K562 (cell line): ENCODE measurements at regions not wholly inside any gene's neighbourhood (a gene's known extent, or its start where the extent isn't known, plus 50 kb on each side); places are given as distances from the start of the nearest gene placed in this dataset.

Experiments used
- CBX3 ChIP-seq, 2 experiments: IDR thresholded peaks; 1 replicate in 1 of 2; 2 replicates in 1 of 2; pipeline ENCODE4 v1.6.1; 2012; ENCODE audit warnings: inconsistent platforms in 2 of 2, low read length in 2 of 2, borderline replicate concordance in 1 of 2, control low read depth in 1 of 2
- FOXA3 ChIP-seq, 2 experiments: fragments of 450-650 bp in 1 of 2; sonication (generic) in 1 of 2; formaldehyde crosslinking; IDR thresholded peaks in 1 of 2; conservative IDR thresholded peaks in 1 of 2; 2 replicates each; pipeline versions ENCODE4 v1.4.0 to v1.8.0; 2020 to 2022; ENCODE audit warnings: mild to moderate bottlenecking in 2 of 2, missing genetic modification reagents in 1 of 2
- JUNB ChIP-seq: fragments of 450-650 bp; formaldehyde crosslinking; conservative IDR thresholded peaks from 2 replicates; pipeline ENCODE4 v1.4.0; 2020; ENCODE audit warnings: mild to moderate bottlenecking
- MTF1 ChIP-seq: fragments of 250-450 bp; sonication (Bioruptor Pico); IDR thresholded peaks from 2 replicates; pipeline ENCODE4 v1.9.0; 2021; ENCODE audit warnings: moderate library complexity, mild to moderate bottlenecking, inconsistent platforms, borderline replicate concordance
- NFE2 ChIP-seq: IDR thresholded peaks from 2 replicates; pipeline ENCODE4 v1.6.1; 2014; ENCODE audit warnings: antibody characterized with exemption, low read depth
- PHF20 ChIP-seq: fragments of 450-650 bp; IDR thresholded peaks from 2 replicates; pipeline ENCODE4 v1.6.1; 2018; ENCODE audit not compliant: partially characterized antibody
- RBM39 ChIP-seq: fragments of 200-400 bp; formaldehyde crosslinking; optimal IDR thresholded peaks from 2 replicates; pipeline ENCODE3; 2018; ENCODE audit warnings: low read depth, low read length
- SIRT6 ChIP-seq: IDR thresholded peaks from one replicate; pipeline ENCODE4 v1.6.1; 2012; ENCODE audit warnings: low read depth, mild to moderate bottlenecking, control low read depth, inconsistent platforms, low read length, moderate library complexity
- ZC3H4 ChIP-seq: sonication (generic); formaldehyde crosslinking; IDR thresholded peaks from 2 replicates; pipeline ENCODE4 v1.9.0; 2021; ENCODE audit warnings: missing genetic modification reagents, borderline replicate concordance
- TF ChIP-seq, protein P1 (sequence below): fragments of 450-650 bp; IDR thresholded peaks from 2 replicates; pipeline ENCODE4 v1.6.1; 2017; ENCODE audit warnings: antibody characterized with exemption, mild to moderate bottlenecking
- TF ChIP-seq, protein P2 (sequence below): sonication (generic); formaldehyde crosslinking; IDR thresholded peaks from 2 replicates; pipeline ENCODE4 v1.8.1; 2023; ENCODE audit warnings: missing genetic modification reagents, mild to moderate bottlenecking, borderline replicate concordance
- TF ChIP-seq, protein P3 (sequence below), 2 experiments: fragments of 200-800 bp in 1 of 2; sonication (Bioruptor generic) in 1 of 2; sonication (generic) in 1 of 2; formaldehyde crosslinking in 1 of 2; IDR thresholded peaks in 1 of 2; conservative IDR thresholded peaks in 1 of 2; 2 replicates each; pipeline versions ENCODE4 v1.5.0 to v1.6.1; 2016 to 2020; ENCODE audit warnings: missing compliant biosample characterization in 1 of 2, missing genetic modification characterization in 1 of 2, missing genetic modification reagents in 1 of 2
- TF ChIP-seq, protein P4 (sequence below): fragments of 450-650 bp; formaldehyde crosslinking; IDR thresholded peaks from 2 replicates; pipeline ENCODE4 v1.4.0; 2022; ENCODE audit warnings: missing genetic modification characterization

DNA sequence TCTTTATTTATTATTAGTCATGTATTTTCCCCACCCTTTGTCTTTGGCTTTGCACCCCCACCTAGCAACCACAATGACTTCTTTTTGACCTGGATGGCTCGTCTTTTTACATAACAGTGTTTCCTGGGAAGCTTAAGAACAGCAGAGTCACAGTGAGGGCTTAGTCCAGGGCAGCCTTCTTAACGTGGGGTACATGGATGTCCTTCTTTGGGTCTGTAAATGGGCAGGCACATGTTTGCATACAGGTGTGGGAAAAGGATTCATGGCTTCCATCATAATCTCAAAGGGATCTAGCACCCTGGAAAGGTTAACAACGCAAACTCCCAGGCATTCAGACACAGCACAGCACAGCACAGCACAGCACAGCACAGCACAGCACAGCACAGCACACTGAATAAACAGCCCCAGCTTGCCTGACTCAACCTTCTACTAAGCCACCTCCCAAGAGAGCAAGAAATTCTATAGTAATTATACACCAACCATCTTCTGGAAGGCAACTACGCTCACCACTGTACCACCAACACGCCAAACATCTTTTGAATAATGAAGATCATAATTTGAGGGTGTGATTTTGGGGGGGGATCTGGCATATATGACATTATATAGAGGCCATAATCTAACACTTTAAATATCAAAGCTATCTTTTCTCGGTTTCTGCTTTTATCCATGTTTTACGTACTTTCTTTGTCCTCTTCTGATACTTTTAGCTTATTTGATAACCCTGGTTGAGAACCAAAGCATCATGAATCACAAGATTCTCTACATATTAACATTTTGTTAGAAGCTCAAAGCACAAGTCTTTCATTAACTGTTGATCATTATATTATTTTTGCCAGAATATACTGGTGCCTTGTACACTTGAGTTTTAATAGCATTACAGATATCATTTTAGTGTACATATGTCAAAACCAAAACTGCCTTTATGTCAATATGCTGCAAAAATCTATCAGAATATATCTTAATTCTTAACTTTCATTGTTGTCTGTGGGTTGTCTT is 177.2 kb upstream of the KLF14 start (continued):
- TF ChIP-seq, protein P1, sequence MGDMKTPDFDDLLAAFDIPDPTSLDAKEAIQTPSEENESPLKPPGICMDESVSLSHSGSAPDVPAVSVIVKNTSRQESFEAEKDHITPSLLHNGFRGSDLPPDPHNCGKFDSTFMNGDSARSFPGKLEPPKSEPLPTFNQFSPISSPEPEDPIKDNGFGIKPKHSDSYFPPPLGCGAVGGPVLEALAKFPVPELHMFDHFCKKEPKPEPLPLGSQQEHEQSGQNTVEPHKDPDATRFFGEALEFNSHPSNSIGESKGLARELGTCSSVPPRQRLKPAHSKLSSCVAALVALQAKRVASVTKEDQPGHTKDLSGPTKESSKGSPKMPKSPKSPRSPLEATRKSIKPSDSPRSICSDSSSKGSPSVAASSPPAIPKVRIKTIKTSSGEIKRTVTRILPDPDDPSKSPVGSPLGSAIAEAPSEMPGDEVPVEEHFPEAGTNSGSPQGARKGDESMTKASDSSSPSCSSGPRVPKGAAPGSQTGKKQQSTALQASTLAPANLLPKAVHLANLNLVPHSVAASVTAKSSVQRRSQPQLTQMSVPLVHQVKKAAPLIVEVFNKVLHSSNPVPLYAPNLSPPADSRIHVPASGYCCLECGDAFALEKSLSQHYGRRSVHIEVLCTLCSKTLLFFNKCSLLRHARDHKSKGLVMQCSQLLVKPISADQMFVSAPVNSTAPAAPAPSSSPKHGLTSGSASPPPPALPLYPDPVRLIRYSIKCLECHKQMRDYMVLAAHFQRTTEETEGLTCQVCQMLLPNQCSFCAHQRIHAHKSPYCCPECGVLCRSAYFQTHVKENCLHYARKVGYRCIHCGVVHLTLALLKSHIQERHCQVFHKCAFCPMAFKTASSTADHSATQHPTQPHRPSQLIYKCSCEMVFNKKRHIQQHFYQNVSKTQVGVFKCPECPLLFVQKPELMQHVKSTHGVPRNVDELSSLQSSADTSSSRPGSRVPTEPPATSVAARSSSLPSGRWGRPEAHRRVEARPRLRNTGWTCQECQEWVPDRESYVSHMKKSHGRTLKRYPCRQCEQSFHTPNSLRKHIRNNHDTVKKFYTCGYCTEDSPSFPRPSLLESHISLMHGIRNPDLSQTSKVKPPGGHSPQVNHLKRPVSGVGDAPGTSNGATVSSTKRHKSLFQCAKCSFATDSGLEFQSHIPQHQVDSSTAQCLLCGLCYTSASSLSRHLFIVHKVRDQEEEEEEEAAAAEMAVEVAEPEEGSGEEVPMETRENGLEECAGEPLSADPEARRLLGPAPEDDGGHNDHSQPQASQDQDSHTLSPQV = no peak
- TF ChIP-seq PHF20 (no peak), ZC3H4 (CRISPR knock-in tag) (0 out of 2 replicates have a peak, but pooled peaks have one; percentile 44), RBM39 (no peak), FOXA3 (CRISPR knock-in tag; conservative IDR thresholded peaks at IDR 0.05 in 1 of 2, IDR thresholded peaks at IDR 0.05 in 1 of 2) (peak in 1 of 2 experiments; percentile 46; a peak in 1 of 4 replicates), MTF1 (CRISPR knock-in tag) (no peak), JUNB (CRISPR knock-in tag) (no peak), NFE2 (peak; percentile 43), CBX3 (IDR thresholded peaks at IDR 0.05; ENCODE audit: borderline replicate concordance in 1 of 2, low read length in 2 of 2) (0 out of 3 replicates have a peak, but pooled peaks of 1 of the 2 experiments have one; percentile 45), SIRT6 (no peak)
- TF ChIP-seq, protein P2, sequence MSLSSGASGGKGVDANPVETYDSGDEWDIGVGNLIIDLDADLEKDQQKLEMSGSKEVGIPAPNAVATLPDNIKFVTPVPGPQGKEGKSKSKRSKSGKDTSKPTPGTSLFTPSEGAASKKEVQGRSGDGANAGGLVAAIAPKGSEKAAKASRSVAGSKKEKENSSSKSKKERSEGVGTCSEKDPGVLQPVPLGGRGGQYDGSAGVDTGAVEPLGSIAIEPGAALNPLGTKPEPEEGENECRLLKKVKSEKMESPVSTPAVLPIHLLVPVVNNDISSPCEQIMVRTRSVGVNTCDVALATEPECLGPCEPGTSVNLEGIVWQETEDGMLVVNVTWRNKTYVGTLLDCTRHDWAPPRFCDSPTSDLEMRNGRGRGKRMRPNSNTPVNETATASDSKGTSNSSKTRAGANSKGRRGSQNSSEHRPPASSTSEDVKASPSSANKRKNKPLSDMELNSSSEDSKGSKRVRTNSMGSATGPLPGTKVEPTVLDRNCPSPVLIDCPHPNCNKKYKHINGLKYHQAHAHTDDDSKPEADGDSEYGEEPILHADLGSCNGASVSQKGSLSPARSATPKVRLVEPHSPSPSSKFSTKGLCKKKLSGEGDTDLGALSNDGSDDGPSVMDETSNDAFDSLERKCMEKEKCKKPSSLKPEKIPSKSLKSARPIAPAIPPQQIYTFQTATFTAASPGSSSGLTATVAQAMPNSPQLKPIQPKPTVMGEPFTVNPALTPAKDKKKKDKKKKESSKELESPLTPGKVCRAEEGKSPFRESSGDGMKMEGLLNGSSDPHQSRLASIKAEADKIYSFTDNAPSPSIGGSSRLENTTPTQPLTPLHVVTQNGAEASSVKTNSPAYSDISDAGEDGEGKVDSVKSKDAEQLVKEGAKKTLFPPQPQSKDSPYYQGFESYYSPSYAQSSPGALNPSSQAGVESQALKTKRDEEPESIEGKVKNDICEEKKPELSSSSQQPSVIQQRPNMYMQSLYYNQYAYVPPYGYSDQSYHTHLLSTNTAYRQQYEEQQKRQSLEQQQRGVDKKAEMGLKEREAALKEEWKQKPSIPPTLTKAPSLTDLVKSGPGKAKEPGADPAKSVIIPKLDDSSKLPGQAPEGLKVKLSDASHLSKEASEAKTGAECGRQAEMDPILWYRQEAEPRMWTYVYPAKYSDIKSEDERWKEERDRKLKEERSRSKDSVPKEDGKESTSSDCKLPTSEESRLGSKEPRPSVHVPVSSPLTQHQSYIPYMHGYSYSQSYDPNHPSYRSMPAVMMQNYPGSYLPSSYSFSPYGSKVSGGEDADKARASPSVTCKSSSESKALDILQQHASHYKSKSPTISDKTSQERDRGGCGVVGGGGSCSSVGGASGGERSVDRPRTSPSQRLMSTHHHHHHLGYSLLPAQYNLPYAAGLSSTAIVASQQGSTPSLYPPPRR (CRISPR knock-in tag) = no peak
- TF ChIP-seq, protein P3, sequence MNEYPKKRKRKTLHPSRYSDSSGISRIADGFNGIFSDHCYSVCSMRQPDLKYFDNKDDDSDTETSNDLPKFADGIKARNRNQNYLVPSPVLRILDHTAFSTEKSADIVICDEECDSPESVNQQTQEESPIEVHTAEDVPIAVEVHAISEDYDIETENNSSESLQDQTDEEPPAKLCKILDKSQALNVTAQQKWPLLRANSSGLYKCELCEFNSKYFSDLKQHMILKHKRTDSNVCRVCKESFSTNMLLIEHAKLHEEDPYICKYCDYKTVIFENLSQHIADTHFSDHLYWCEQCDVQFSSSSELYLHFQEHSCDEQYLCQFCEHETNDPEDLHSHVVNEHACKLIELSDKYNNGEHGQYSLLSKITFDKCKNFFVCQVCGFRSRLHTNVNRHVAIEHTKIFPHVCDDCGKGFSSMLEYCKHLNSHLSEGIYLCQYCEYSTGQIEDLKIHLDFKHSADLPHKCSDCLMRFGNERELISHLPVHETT (CRISPR knock-in tag; conservative IDR thresholded peaks at IDR 0.05 in 1 of 2, IDR thresholded peaks at IDR 0.05 in 1 of 2) = no peak
- TF ChIP-seq, protein P4, sequence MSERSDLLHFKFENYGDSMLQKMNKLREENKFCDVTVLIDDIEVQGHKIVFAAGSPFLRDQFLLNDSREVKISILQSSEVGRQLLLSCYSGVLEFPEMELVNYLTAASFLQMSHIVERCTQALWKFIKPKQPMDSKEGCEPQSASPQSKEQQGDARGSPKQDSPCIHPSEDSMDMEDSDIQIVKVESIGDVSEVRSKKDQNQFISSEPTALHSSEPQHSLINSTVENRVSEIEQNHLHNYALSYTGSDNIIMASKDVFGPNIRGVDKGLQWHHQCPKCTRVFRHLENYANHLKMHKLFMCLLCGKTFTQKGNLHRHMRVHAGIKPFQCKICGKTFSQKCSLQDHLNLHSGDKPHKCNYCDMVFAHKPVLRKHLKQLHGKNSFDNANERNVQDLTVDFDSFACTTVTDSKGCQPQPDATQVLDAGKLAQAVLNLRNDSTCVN (CRISPR knock-in tag) = 0 out of 2 replicates have a peak, but pooled peaks have one; percentile 46
